GM12865 (cell line): ENCODE measurements at regions not wholly inside any gene's neighbourhood (a gene's known extent, or its start where the extent isn't known, plus 50 kb on each side); places are given as distances from the start of the nearest gene placed in this dataset.

Experiments used
- DNase-seq: peaks from one replicate; pipeline ENCODE4 v3.0.0; 2010; ENCODE audit warnings: low read depth
- H3K4me3 ChIP-seq: 2 replicates; pipeline ENCODE4 v1.5.1; 2011; ENCODE audit warnings: mild to moderate bottlenecking, low read depth, low read length, control low read depth
- TF ChIP-seq, protein P1 (sequence below): IDR thresholded peaks from 2 replicates; pipeline ENCODE4 v1.5.1; 2011; ENCODE audit warnings: low read length, control low read depth, low read depth, inconsistent platforms; ENCODE audit not compliant: insufficient read depth; ENCODE audit errors: missing control alignments

DNA sequence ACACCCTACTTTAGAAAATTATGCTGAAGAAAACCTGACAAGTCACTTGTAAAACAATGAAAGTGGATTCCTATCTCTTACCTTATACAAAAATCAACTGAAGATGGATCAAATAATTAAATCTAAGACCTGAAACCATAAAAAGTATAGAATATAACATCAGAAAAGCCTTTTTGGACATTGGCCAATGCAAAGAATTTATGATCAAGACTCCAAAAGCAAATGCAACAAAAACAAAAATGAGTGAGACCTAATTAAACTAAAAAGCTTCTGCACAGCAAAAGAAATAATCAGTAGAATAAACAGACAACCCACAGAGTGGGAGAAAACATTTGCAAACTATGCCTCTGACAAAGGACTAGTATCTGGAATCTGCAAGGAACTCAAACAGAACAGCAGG lies 303.0 kb upstream of the CDH9 start:
- no peak for DNase-seq
- no peak overlapping the region for H3K4me3 ChIP-seq
- TF ChIP-seq, protein P1, sequence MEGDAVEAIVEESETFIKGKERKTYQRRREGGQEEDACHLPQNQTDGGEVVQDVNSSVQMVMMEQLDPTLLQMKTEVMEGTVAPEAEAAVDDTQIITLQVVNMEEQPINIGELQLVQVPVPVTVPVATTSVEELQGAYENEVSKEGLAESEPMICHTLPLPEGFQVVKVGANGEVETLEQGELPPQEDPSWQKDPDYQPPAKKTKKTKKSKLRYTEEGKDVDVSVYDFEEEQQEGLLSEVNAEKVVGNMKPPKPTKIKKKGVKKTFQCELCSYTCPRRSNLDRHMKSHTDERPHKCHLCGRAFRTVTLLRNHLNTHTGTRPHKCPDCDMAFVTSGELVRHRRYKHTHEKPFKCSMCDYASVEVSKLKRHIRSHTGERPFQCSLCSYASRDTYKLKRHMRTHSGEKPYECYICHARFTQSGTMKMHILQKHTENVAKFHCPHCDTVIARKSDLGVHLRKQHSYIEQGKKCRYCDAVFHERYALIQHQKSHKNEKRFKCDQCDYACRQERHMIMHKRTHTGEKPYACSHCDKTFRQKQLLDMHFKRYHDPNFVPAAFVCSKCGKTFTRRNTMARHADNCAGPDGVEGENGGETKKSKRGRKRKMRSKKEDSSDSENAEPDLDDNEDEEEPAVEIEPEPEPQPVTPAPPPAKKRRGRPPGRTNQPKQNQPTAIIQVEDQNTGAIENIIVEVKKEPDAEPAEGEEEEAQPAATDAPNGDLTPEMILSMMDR = no peak

DNA sequence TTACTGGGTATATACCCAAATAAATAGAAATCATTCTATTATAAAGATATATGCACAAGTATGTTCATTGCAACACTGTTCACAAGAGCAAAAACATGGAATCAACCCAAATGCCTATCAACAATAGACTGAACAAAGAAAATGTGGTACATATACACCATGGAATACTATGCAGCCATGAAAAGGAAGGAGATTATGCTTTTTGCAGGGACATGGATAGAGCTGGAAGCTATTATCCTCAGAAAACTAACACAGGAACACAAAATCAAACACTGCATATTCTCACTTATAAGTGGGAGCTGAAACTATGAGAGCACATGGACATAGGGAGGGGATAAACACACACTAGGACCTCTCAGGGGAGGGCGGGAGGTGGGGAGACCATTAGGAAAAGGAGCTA lies 298.4 kb upstream of the CDH9 start:
- no peak overlapping the region for H3K4me3 ChIP-seq
- no peak for DNase-seq
- TF ChIP-seq, protein P1 = no peak

DNA sequence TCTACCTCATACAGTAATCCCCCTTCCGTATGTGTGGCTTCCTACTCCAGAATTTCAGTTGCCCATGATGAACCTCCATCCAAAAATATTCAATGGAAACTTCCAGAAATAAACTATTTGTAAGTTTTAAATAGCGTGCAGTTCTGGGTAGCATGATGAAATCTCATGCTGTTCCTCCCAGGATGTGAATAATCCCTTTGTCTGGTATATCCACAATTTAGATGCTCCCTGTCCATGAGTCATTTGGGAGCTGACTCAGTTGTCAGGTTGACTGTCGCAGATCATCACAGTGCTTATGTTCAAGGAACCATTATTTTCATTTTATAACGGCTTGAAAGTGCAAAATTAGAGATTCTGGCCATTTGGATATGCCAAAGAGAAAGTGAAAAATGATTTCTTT lies 290.1 kb upstream of the CDH9 start:
- no peak for DNase-seq
- TF ChIP-seq, protein P1 = no peak

DNA sequence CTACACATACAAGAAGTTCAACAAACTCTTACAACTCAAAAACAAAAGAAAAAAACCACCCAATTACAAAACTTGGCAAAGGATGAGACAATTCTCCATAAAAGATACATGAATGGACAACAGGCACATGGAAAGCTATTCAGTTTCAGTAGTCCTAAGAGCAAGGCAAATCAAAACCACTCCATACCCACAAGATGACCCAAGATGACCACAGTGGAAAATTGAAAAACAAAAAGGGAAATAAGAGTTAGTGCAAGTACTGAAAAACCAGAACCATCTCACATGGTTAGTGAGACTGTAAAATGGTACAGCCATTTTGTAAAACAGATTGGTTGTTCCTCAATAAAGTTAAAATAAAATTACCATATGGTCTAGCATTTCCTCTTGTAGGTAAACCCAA lies 287.1 kb upstream of the CDH9 start:
- TF ChIP-seq, protein P1 = no peak
- no peak overlapping the region for H3K4me3 ChIP-seq
- no peak for DNase-seq

More for the DNA sequence above, 290.1 kb upstream of the CDH9 start:
- H3K4me3 ChIP-seq = no peak overlapping the region

DNA sequence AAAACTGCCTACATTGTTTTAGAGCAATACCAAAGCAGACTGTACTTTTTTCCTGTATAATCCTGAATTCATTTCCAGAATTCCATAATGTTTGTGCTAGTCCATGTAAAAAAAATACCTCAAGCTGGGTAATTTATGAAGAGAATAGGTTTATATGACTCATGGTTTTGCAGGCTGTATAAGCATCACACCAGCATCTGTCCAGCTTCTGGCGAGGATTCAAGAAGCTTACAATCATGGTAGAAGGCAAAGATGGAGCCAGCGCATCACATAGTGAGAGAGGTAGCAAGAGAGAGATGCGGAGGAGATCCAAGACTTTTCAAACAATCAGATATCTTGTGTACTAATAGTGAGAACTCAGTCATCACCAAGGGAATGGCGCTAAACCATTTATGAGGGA lies 280.3 kb upstream of the CDH9 start:
- no peak for DNase-seq
- TF ChIP-seq, protein P1 = no peak
- H3K4me3 ChIP-seq = no peak overlapping the region

DNA sequence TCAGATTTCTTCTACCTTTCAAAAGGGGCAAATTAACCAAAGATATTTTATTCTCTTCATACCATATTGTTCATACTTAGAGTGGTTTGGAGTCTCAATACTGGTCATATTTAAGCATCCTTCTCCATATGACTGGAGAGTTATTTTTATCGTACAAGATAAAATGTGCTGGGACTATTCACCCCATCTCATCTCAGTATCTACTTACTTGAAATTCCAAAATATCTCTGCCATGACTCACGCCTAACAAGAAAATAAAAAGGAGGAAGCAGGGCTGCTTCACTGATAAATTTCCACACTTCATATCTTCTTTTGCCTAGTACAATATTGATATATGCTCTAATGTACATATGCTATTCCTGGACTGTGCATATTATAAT lies 277.9 kb upstream of the CDH9 start:
- TF ChIP-seq, protein P1 = no peak

More for the DNA sequence above, 277.9 kb upstream of the CDH9 start:
- DNase-seq = no peak
- no peak overlapping the region for H3K4me3 ChIP-seq
